ENCODE measurements at regions not wholly inside any gene's neighbourhood (a gene's known extent, or its start where the extent isn't known, plus 50 kb on each side); places are given as distances from the start of the nearest gene placed in this dataset.

DNA sequence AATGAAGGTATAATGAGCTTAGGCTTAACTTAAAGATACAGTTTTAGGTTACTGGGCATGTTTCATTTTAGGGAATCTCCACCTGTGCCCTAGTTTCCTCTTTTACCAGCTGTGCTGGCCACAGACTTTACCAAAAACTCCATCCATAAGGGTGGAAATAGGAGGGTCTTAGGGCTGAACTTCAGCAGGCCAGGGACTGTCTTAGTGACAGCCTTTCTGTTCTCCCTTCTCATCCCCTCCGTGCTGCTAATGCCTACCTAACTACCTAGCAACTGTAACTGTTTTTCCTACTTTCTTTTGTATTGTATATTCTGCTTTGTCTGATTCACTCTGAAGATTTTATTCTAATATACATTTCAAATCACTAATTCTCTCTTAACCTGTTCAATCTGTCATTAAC lies 1375.3 kb downstream of the PCDH18 start:
- Histone ChIP-seq H3K56ac (ENCODE audit: extremely low read depth, insufficient read depth, low read length) (no peak overlapping the region), H3K4me1 (ENCODE audit: control insufficient read depth, insufficient read depth, low read length) (no peaks in the 10 kb centered on the region), H3K4me3 (ENCODE audit: insufficient read depth, low read depth, low read length) (no peak overlapping the region), H3K23ac (ENCODE audit: low read depth, low read length) (no peak overlapping the region), H3K27ac (ENCODE audit: insufficient read depth, low read length) (no peak overlapping the region), H2BK15ac (ENCODE audit: low read depth, low read length) (no peak overlapping the region), H2AFZ (replicated peaks; ENCODE audit: low read length, poor library complexity) (no peak overlapping the region), H3K4ac (ENCODE audit: low read depth, low read length) (no peak overlapping the region), H3K18ac (ENCODE audit: low read depth, low read length) (no peak overlapping the region), H3K9me1 (ENCODE audit: insufficient read depth, low read length) (no peaks in the 10 kb centered on the region), H3K79me1 (ENCODE audit: low read depth in 1 of 2, low read length in 2 of 2) (no peaks in the 10 kb centered on the region), H4K8ac (ENCODE audit: low read depth in 2 of 2, low read length in 2 of 2) (no peak overlapping the region), H3K27me3 (ENCODE audit: control insufficient read depth, insufficient read depth, low read length) (no peaks in the 10 kb centered on the region), H3K36me3 (ENCODE audit: control insufficient read depth, insufficient read depth, low read length) (no peaks in the 10 kb centered on the region), H2BK5ac (ENCODE audit: low read depth, low read length, poor library complexity, severe bottlenecking) (no peak overlapping the region), H2BK20ac (ENCODE audit: low read depth, low read length) (no peak overlapping the region), H3K9ac (ENCODE audit: low read depth, low read length) (no peak overlapping the region), H2AK9ac (replicated peaks; ENCODE audit: low read depth, low read length, poor library complexity) (no peak overlapping the region), H3K14ac (replicated peaks; ENCODE audit: low read depth, low read length) (no peak overlapping the region), H2AK5ac (ENCODE audit: low read depth, low read length) (no peak overlapping the region), H4K20me1 (ENCODE audit: insufficient read depth, low read length) (no peaks in the 10 kb centered on the region), H2BK120ac (ENCODE audit: low read depth, low read length) (no peak overlapping the region), H3K4me2 (ENCODE audit: low read depth, low read length) (no peak overlapping the region), H3K9me3 (ENCODE audit: control insufficient read depth, insufficient read depth, low read length) (no peaks in the 10 kb centered on the region), H4K91ac (ENCODE audit: insufficient read depth, low read depth, low read length) (no peak overlapping the region), H4K5ac (ENCODE audit: low read depth, low read length) (no peak overlapping the region)
- no CpG with 5 or more reads among the region's 1 CpG for WGBS, 2 experiments (ENCODE audit: extremely low coverage in 2 of 2, insufficient read length in 1 of 2)
- TF ChIP-seq MAZ (IDR thresholded peaks at IDR 0.05; ENCODE audit: borderline replicate concordance, low read depth, low read length) (no peak), RCOR1 (IDR thresholded peaks at IDR 0.05; ENCODE audit: insufficient replicate concordance, low read length) (no peak), MXI1 (IDR thresholded peaks at IDR 0.05; ENCODE audit: borderline replicate concordance, low read depth, low read length) (no peak), NFE2L2 (IDR thresholded peaks at IDR 0.05; ENCODE audit: low read depth, low read length) (no peak), POLR2A (IDR thresholded peaks at IDR 0.05; ENCODE audit: low read depth, low read length) (no peak), RAD21 (IDR thresholded peaks at IDR 0.05; ENCODE audit: low read length) (no peak), RFX5 (IDR thresholded peaks at IDR 0.05; ENCODE audit: low read depth, low read length) (no peak)
- TF ChIP-seq, protein P1, sequence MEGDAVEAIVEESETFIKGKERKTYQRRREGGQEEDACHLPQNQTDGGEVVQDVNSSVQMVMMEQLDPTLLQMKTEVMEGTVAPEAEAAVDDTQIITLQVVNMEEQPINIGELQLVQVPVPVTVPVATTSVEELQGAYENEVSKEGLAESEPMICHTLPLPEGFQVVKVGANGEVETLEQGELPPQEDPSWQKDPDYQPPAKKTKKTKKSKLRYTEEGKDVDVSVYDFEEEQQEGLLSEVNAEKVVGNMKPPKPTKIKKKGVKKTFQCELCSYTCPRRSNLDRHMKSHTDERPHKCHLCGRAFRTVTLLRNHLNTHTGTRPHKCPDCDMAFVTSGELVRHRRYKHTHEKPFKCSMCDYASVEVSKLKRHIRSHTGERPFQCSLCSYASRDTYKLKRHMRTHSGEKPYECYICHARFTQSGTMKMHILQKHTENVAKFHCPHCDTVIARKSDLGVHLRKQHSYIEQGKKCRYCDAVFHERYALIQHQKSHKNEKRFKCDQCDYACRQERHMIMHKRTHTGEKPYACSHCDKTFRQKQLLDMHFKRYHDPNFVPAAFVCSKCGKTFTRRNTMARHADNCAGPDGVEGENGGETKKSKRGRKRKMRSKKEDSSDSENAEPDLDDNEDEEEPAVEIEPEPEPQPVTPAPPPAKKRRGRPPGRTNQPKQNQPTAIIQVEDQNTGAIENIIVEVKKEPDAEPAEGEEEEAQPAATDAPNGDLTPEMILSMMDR (conservative IDR thresholded peaks at IDR 0.05; ENCODE audit: low read depth, low read length): no peak
- TF ChIP-seq, protein P2, sequence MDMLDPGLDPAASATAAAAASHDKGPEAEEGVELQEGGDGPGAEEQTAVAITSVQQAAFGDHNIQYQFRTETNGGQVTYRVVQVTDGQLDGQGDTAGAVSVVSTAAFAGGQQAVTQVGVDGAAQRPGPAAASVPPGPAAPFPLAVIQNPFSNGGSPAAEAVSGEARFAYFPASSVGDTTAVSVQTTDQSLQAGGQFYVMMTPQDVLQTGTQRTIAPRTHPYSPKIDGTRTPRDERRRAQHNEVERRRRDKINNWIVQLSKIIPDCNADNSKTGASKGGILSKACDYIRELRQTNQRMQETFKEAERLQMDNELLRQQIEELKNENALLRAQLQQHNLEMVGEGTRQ (IDR thresholded peaks at IDR 0.05; ENCODE audit: low read depth, low read length): no peak
- TF ChIP-seq, protein P3, sequence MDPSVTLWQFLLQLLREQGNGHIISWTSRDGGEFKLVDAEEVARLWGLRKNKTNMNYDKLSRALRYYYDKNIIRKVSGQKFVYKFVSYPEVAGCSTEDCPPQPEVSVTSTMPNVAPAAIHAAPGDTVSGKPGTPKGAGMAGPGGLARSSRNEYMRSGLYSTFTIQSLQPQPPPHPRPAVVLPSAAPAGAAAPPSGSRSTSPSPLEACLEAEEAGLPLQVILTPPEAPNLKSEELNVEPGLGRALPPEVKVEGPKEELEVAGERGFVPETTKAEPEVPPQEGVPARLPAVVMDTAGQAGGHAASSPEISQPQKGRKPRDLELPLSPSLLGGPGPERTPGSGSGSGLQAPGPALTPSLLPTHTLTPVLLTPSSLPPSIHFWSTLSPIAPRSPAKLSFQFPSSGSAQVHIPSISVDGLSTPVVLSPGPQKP (IDR thresholded peaks at IDR 0.05; ENCODE audit: borderline replicate concordance, low read depth, low read length): no peak
- ATAC-seq (ENCODE audit: low read depth) (no peak), DNase-seq (no peak)
- intact Hi-C loops (cut with micrococcal nuclease): no loop called here
- ChIA-PET CTCF (no interaction called here), POLR2A (ENCODE audit: unreplicated experiment) (no interaction called here)
- dilution Hi-C loops (cut with HindIII; ENCODE audit: low sequenced_read_pairs, unreplicated experiment): no loop called here
- in situ Hi-C loops (cut with MboI; ENCODE audit: low sequenced_read_pairs): no loop called here
- no TSS peak for BruUV-seq (replicated peaks)

Data from IMR-90 (cell line).